ENCODE measurements at regions not wholly inside any gene's neighbourhood (a gene's known extent, or its start where the extent isn't known, plus 50 kb on each side); places are given as distances from the start of the nearest gene placed in this dataset.

GRCh38 chr21:36551321-36551720 lies 71.4 kb upstream of the CLDN14 start:
- TF ChIP-seq, protein P1, sequence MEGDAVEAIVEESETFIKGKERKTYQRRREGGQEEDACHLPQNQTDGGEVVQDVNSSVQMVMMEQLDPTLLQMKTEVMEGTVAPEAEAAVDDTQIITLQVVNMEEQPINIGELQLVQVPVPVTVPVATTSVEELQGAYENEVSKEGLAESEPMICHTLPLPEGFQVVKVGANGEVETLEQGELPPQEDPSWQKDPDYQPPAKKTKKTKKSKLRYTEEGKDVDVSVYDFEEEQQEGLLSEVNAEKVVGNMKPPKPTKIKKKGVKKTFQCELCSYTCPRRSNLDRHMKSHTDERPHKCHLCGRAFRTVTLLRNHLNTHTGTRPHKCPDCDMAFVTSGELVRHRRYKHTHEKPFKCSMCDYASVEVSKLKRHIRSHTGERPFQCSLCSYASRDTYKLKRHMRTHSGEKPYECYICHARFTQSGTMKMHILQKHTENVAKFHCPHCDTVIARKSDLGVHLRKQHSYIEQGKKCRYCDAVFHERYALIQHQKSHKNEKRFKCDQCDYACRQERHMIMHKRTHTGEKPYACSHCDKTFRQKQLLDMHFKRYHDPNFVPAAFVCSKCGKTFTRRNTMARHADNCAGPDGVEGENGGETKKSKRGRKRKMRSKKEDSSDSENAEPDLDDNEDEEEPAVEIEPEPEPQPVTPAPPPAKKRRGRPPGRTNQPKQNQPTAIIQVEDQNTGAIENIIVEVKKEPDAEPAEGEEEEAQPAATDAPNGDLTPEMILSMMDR (conservative IDR thresholded peaks at IDR 0.05; ENCODE audit: low read length) = no peak
- TF ChIP-seq EZH2phosphoT487 (IDR thresholded peaks at IDR 0.05; ENCODE audit: borderline replicate concordance, low read depth, low read length) = no peak

All from OCI-LY7 (cell line).